HepG2 (cell line): ENCODE measurements at regions not wholly inside any gene's neighbourhood (a gene's known extent, or its start where the extent isn't known, plus 50 kb on each side); places are given as distances from the start of the nearest gene placed in this dataset.

Experiments
- ATAC-seq: fragments of 200-7000 bp; cut with Tn5 transposase; 3 replicates; pipeline ENCODE4 v1.9.1; 2020; ENCODE audit warnings: mild to moderate bottlenecking, moderate library complexity
- BruUV-seq: library from RNA; stranded (reverse); fragments of 400-500 nt; replicated peaks from 2 replicates; lab custom pipeline; 2021; lab: Mats Ljungman, UMichigan
- CTCF ChIA-PET: fragments of 300-600 bp; formaldehyde crosslinking; extraction: SDS; loops from one replicate; lab custom pipeline; 2021; ENCODE audit warnings: low total read pairs, inconsistent platforms, low intra/inter-chr PET ratio; lab: Yijun Ruan, JAX
- POLR2A ChIA-PET: fragments of 350-600 bp; sonication (Branson Sonifier 250); formaldehyde crosslinking; loops from one replicate; lab custom pipeline; 2020; ENCODE audit warnings: antibody characterized with exemption, inconsistent platforms; lab: Yijun Ruan, JAX
- DNase-seq: peaks from one replicate; pipeline ENCODE4 v3.0.0-alpha.2; 2015; ENCODE audit warnings: low spot score
- FAIRE-seq: peaks from 3 replicates; lab custom pipeline; 2011; peaks lifted over from hg19 to GRCh38; lab: Jason Lieb, UNC
- H2AFZ ChIP-seq: one replicate; pipeline ENCODE4 v1.6.1; 2011; ENCODE audit warnings: low read length, inconsistent platforms
- H3K27ac ChIP-seq: fragments of 300-600 bp; 3 replicates; pipeline ENCODE4 v1.8.0; 2011; ENCODE audit warnings: mixed run types, mild to moderate bottlenecking, mixed read lengths, low read length, inconsistent platforms; ENCODE audit not compliant: insufficient read depth; ENCODE audit errors: extremely low read length
- H3K27me3 ChIP-seq, 2 experiments: fragments of 200-600 bp in 1 of 2; 2 replicates in 1 of 2; 3 replicates in 1 of 2; pipeline versions ENCODE4 v1.6.0 to v1.8.0; 2011; ENCODE audit warnings: low read length in 2 of 2, mild to moderate bottlenecking in 2 of 2, moderate library complexity in 2 of 2, inconsistent platforms in 1 of 2; ENCODE audit not compliant: insufficient read depth in 2 of 2, control insufficient read depth in 1 of 2
- H3K36me3 ChIP-seq, 2 experiments: fragments of 200-600 bp in 1 of 2; replicated peaks in 1 of 2; 2 replicates in 1 of 2; 3 replicates in 1 of 2; pipeline versions ENCODE4 v1.5.1 to v1.8.0; 2011; ENCODE audit warnings: low read length in 2 of 2, inconsistent platforms in 1 of 2; ENCODE audit not compliant: insufficient read depth in 2 of 2, control insufficient read depth in 1 of 2
- H3K4me1 ChIP-seq: 2 replicates; pipeline ENCODE4 v1.5.1; 2012; ENCODE audit warnings: low read length, inconsistent platforms; ENCODE audit not compliant: insufficient read depth
- H3K4me2 ChIP-seq: 2 replicates; pipeline ENCODE4 v1.6.0; 2011; ENCODE audit warnings: low read depth, low read length, inconsistent platforms
- H3K4me3 ChIP-seq, 3 experiments: fragments of 200-600 bp in 1 of 3; sonication (generic), shearing (Covaris generic) in 1 of 3; replicated peaks in 1 of 3; 2 replicates each; pipeline ENCODE4 v1.5.1; 2011 to 2016; ENCODE audit warnings: low read length in 3 of 3, inconsistent platforms in 2 of 3, low read depth in 2 of 3, mild to moderate bottlenecking in 2 of 3, control low read depth in 1 of 3, mixed read lengths in 1 of 3; ENCODE audit not compliant: insufficient read depth in 1 of 3
- H3K79me2 ChIP-seq: one replicate; pipeline ENCODE4 v1.6.1; 2011; ENCODE audit warnings: low read length, inconsistent platforms; ENCODE audit not compliant: insufficient read depth
- H3K9ac ChIP-seq: 2 replicates; pipeline ENCODE4 v1.6.0; 2011; ENCODE audit warnings: mild to moderate bottlenecking, low read depth, low read length, inconsistent platforms; ENCODE audit not compliant: insufficient read depth
- H3K9me3 ChIP-seq: 2 replicates; pipeline ENCODE4 v1.5.1; 2012; ENCODE audit warnings: mild to moderate bottlenecking, low read length
- H4K20me1 ChIP-seq: 2 replicates; pipeline ENCODE4 v1.6.0; 2011; ENCODE audit warnings: inconsistent platforms, mild to moderate bottlenecking, low read length, moderate library complexity; ENCODE audit not compliant: insufficient read depth
- AKAP8 ChIP-seq: sonication (generic); formaldehyde crosslinking; IDR thresholded peaks from 2 replicates; pipeline ENCODE4 v1.5.1; 2020; ENCODE audit warnings: mild to moderate bottlenecking, missing genetic modification reagents
- DPF2 ChIP-seq: sonication (generic); formaldehyde crosslinking; IDR thresholded peaks from 2 replicates; pipeline ENCODE4 v1.4.0; 2020; ENCODE audit warnings: mild to moderate bottlenecking, low read depth, missing genetic modification reagents, borderline replicate concordance
- FOXM1 ChIP-seq: sonication (generic); formaldehyde crosslinking; IDR thresholded peaks from 2 replicates; pipeline ENCODE4 v1.5.0; 2020; ENCODE audit warnings: missing genetic modification reagents
- FOXO1 ChIP-seq: sonication (generic); formaldehyde crosslinking; IDR thresholded peaks from 2 replicates; pipeline ENCODE4 v1.4.0; 2020; ENCODE audit warnings: missing genetic modification reagents
- HIVEP1 ChIP-seq: sonication (generic); formaldehyde crosslinking; IDR thresholded peaks from 2 replicates; pipeline ENCODE4 v1.4.0; 2020; ENCODE audit warnings: mild to moderate bottlenecking, missing genetic modification reagents
- KLF16 ChIP-seq, 2 experiments: sonication (generic) in 1 of 2; formaldehyde crosslinking in 1 of 2; IDR thresholded peaks; 2 replicates each; pipeline versions ENCODE4 v1.6.1 to v1.8.0; 2016 to 2023; ENCODE audit warnings: missing genetic modification reagents in 2 of 2, missing compliant biosample characterization in 1 of 2
- MAFF ChIP-seq: IDR thresholded peaks from 2 replicates; pipeline ENCODE4 v1.6.1; 2011; ENCODE audit warnings: low read depth, low read length, improper control_type of control experiment
- MBNL3 ChIP-seq: fragments of 250-450 bp; sonication (Bioruptor Pico); conservative IDR thresholded peaks from 2 replicates; pipeline ENCODE4 v1.8.0; 2022; ENCODE audit warnings: mild to moderate bottlenecking, inconsistent platforms
- TCF7 ChIP-seq: sonication (generic); IDR thresholded peaks from 2 replicates; pipeline ENCODE4 v1.6.1; 2016; ENCODE audit warnings: antibody characterized with exemption, low read depth
- THAP11 ChIP-seq: IDR thresholded peaks from 2 replicates; pipeline ENCODE4 v1.6.1; 2016; ENCODE audit warnings: missing biosample characterization, missing genetic modification reagents
- ZKSCAN8 ChIP-seq: IDR thresholded peaks from 2 replicates; pipeline ENCODE4 v1.6.1; 2016; ENCODE audit warnings: borderline replicate concordance, missing genetic modification reagents, missing compliant biosample characterization
- ZNF235 ChIP-seq: sonication (generic); formaldehyde crosslinking; IDR thresholded peaks from 2 replicates; pipeline ENCODE4 v1.8.1; 2023; ENCODE audit warnings: mild to moderate bottlenecking, missing genetic modification reagents, borderline replicate concordance
- ZNF296 ChIP-seq: sonication (generic); formaldehyde crosslinking; conservative IDR thresholded peaks from 2 replicates; pipeline ENCODE4 v1.5.0; 2020; ENCODE audit warnings: mild to moderate bottlenecking, missing genetic modification reagents
- ZNF33A ChIP-seq: sonication (generic); formaldehyde crosslinking; IDR thresholded peaks from 2 replicates; pipeline ENCODE4 v1.5.1; 2020; ENCODE audit warnings: missing genetic modification reagents, mild to moderate bottlenecking, moderate library complexity, borderline replicate concordance
- ZNF367 ChIP-seq: sonication (generic); formaldehyde crosslinking; IDR thresholded peaks from 2 replicates; pipeline ENCODE4 v1.4.0; 2020; ENCODE audit warnings: missing genetic modification reagents, borderline replicate concordance
- ZNF468 ChIP-seq: sonication (generic); formaldehyde crosslinking; IDR thresholded peaks from 2 replicates; pipeline ENCODE4 v1.8.0; 2022; ENCODE audit warnings: mild to moderate bottlenecking, moderate library complexity, missing genetic modification reagents
- ZNF761 ChIP-seq: sonication (generic); formaldehyde crosslinking; conservative IDR thresholded peaks from 2 replicates; pipeline ENCODE4 v1.4.0; 2020; ENCODE audit warnings: mild to moderate bottlenecking, missing genetic modification reagents
- WGBS: methylation state at CpG from one replicate; pipeline ENCODE4 v1.1.6; 2017; ENCODE audit warnings: low lambda C conversion rate; 5-methylcytosine and 5-hydroxymethylcytosine counted together
- in situ Hi-C: cut with HindIII; loops from 2 replicates; pipeline ENCODE4 v1.10.0; 2017; ENCODE audit warnings: low pct_unique_long_range_greater_than_20kb; ENCODE audit not compliant: extremely low pct_ligation_motif_present
- intact Hi-C: fragments of 100-400 bp; cut with micrococcal nuclease; formaldehyde crosslinking; loops from one replicate; pipeline ENCODE4 v1.10.0; 2022; ENCODE audit not compliant: unreplicated experiment
- TF ChIP-seq, protein P1 (sequence below), 2 experiments: fragments of 450-650 bp in 1 of 2; sonication (generic) in 1 of 2; formaldehyde crosslinking; IDR thresholded peaks; 2 replicates each; pipeline versions ENCODE4 v1.5.0 to v1.8.0; 2020 to 2022; ENCODE audit warnings: mild to moderate bottlenecking in 1 of 2, missing genetic modification reagents in 1 of 2
- TF ChIP-seq, protein P2 (sequence below): sonication (generic); formaldehyde crosslinking; IDR thresholded peaks from 2 replicates; pipeline ENCODE4 v1.4.0; 2020; ENCODE audit warnings: missing genetic modification reagents, low read depth, mild to moderate bottlenecking, borderline replicate concordance
- TF ChIP-seq, protein P3 (sequence below): sonication (generic); formaldehyde crosslinking; IDR thresholded peaks from 2 replicates; pipeline ENCODE4 v1.8.0; 2022; ENCODE audit warnings: mild to moderate bottlenecking, missing genetic modification reagents, moderate library complexity
- TF ChIP-seq, protein P4 (sequence below): sonication (generic); formaldehyde crosslinking; IDR thresholded peaks from 2 replicates; pipeline ENCODE4 v1.4.0; 2020; ENCODE audit warnings: missing genetic modification reagents, mild to moderate bottlenecking, borderline replicate concordance

DNA sequence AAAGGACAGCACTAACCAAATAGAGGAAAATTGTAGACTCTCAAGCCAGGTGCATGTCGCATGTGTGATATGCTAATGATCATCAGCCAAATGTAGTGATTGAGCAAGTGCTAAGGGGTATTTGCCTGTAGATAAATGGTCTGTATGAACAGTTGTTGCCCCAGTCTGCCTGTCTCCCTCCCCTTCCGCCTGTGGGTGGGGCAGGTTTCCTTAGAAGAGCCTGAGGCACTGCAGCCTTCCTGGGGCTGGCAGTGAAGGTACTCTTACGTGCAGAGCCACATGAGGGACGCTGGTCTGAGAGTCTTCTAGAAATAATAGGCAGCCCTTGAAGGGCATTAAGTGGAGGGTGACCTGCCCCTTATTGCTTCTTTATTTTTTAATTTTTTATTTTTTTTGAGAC, 152.1 kb downstream of the SNX10 start (continued):
- TF ChIP-seq, protein P1, sequence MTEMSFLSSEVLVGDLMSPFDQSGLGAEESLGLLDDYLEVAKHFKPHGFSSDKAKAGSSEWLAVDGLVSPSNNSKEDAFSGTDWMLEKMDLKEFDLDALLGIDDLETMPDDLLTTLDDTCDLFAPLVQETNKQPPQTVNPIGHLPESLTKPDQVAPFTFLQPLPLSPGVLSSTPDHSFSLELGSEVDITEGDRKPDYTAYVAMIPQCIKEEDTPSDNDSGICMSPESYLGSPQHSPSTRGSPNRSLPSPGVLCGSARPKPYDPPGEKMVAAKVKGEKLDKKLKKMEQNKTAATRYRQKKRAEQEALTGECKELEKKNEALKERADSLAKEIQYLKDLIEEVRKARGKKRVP (CRISPR knock-in tag; IDR thresholded peaks at IDR 0.05): no peak
- TF ChIP-seq FOXO1 (CRISPR knock-in tag) (no peak), ZNF33A (no peak), HIVEP1 (no peak)

DNA sequence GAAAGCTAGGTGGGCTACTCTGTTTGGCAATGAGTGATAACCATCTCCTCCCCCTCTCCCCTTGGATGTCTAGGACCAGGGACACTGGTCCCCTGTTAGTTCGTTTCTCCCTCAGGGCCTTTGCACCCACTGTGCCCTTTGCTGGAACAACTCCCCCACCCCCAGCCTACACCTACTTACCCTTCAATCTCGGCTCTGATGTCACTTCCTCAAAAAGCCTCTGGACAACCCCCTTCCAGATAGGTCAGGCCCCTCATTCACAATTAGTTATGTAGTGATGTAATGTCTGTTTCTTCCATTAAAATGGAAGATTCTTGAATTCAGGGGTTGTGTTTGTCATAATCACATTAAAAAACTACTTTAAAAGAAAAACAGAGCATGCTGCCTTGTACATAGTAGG, 152.9 kb downstream of the SNX10 start:
- Histone ChIP-seq H3K4me2 (no peak overlapping the region), H3K9me3 (no peaks in the 10 kb centered on the region), H3K36me3 (no peaks in the 10 kb centered on the region), H4K20me1 (no peaks in the 10 kb centered on the region), H3K27me3 (peaks cover 0 to 14% of the 10 kb centered on the region in 2 experiments; a peak in 3 of 5 replicates), H3K79me2 (no peaks in the 10 kb centered on the region), H3K4me1 (peaks cover 9% of the 10 kb centered on the region), H3K9ac (no peak overlapping the region), H3K4me3 (no peak overlapping the region), H3K27ac (no peak overlapping the region), H2AFZ (no peak overlapping the region)
- POLR2A ChIA-PET: no interaction called here
- ATAC-seq: no peak
- TF ChIP-seq DPF2 (CRISPR knock-in tag) (no peak), FOXM1 (CRISPR knock-in tag) (no peak), MAFF (no peak), KLF16 (CRISPR knock-in tag; IDR thresholded peaks at IDR 0.05) (no peak), ZNF235 (CRISPR knock-in tag) (no peak), ZKSCAN8 (CRISPR knock-in tag) (no peak), MBNL3 (no peak), ZNF367 (no peak), THAP11 (CRISPR knock-in tag) (no peak), AKAP8 (CRISPR knock-in tag) (no peak), ZNF761 (CRISPR knock-in tag) (no peak), ZNF468 (CRISPR knock-in tag) (no peak), ZNF296 (CRISPR knock-in tag) (no peak), TCF7 (no peak)
- TF ChIP-seq, protein P2, sequence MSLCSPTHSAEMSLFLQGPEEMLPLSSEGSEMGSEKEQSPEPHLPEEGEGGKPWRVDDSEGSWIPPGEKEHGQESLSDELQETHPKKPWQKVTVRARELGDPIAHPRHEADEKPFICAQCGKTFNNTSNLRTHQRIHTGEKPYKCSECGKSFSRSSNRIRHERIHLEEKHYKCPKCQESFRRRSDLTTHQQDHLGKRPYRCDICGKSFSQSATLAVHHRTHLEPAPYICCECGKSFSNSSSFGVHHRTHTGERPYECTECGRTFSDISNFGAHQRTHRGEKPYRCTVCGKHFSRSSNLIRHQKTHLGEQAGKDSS (CRISPR knock-in tag): no peak
- TF ChIP-seq, protein P3, sequence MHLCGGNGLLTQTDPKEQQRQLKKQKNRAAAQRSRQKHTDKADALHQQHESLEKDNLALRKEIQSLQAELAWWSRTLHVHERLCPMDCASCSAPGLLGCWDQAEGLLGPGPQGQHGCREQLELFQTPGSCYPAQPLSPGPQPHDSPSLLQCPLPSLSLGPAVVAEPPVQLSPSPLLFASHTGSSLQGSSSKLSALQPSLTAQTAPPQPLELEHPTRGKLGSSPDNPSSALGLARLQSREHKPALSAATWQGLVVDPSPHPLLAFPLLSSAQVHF (CRISPR knock-in tag): no peak
- TF ChIP-seq, protein P4, sequence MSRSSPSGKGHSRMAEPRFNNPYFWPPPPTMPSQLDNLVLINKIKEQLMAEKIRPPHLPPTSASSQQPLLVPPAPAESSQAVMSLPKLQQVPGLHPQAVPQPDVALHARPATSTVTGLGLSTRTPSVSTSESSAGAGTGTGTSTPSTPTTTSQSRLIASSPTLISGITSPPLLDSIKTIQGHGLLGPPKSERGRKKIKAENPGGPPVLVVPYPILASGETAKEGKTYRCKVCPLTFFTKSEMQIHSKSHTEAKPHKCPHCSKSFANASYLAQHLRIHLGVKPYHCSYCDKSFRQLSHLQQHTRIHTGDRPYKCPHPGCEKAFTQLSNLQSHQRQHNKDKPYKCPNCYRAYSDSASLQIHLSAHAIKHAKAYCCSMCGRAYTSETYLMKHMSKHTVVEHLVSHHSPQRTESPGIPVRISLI: no peak
- no peak for DNase-seq
- no TSS peak for BruUV-seq
- in situ Hi-C loops (no loop called here), intact Hi-C loops (no loop called here)
- WGBS: 0% methylated on average over 2 of the region's 2 CpGs
- CTCF ChIA-PET: no interaction called here
- FAIRE-seq: no peak
